HL-60 (cell line): ENCODE measurements at regions not wholly inside any gene's neighbourhood (a gene's known extent, or its start where the extent isn't known, plus 50 kb on each side); places are given as distances from the start of the nearest gene placed in this dataset.

ENCODE experiments used
- DNase-seq, 2 experiments: peaks; one replicate each; pipeline ENCODE4 v3.0.0-alpha.2; 2010 to 2020; ENCODE audit warnings: low read depth in 1 of 2, low spot score in 1 of 2
- H3K27ac ChIP-seq: fragments of 250-450 bp; sonication (Bioruptor Pico); replicated peaks from 2 replicates; pipeline ENCODE4 v1.5.1; 2020; ENCODE audit warnings: mild to moderate bottlenecking, moderate library complexity
- H3K27me3 ChIP-seq: fragments of 250-450 bp; sonication (Bioruptor Pico); 2 replicates; pipeline ENCODE4 v1.5.1; 2021; ENCODE audit warnings: mild to moderate bottlenecking, moderate library complexity; ENCODE audit not compliant: insufficient read depth, poor library complexity, severe bottlenecking
- H3K4me3 ChIP-seq: replicated peaks from 2 replicates; pipeline ENCODE4 v1.5.1; 2011; ENCODE audit warnings: mild to moderate bottlenecking, control low read depth, low read length; ENCODE audit not compliant: insufficient read depth
- GABPA ChIP-seq: IDR thresholded peaks from 2 replicates; pipeline ENCODE4 v1.6.1; 2012; ENCODE audit warnings: low read depth
- POLR2AphosphoS5 ChIP-seq: IDR thresholded peaks from 2 replicates; pipeline ENCODE4 v1.6.1; 2012; ENCODE audit warnings: low read depth
- SPI1 ChIP-seq: IDR thresholded peaks from 2 replicates; pipeline ENCODE4 v1.6.1; 2012; ENCODE audit warnings: low read depth, mild to moderate bottlenecking, borderline replicate concordance
- TF ChIP-seq, protein P1 (sequence below): IDR thresholded peaks from one replicate; pipeline ENCODE4 v1.5.1; 2011; ENCODE audit warnings: low read length, control low read depth, inconsistent platforms; ENCODE audit not compliant: insufficient read depth
- TF ChIP-seq, protein P2 (sequence below): IDR thresholded peaks from 2 replicates; pipeline ENCODE4 v1.6.1; 2012; ENCODE audit warnings: low read depth; ENCODE audit not compliant: insufficient replicate concordance

DNA sequence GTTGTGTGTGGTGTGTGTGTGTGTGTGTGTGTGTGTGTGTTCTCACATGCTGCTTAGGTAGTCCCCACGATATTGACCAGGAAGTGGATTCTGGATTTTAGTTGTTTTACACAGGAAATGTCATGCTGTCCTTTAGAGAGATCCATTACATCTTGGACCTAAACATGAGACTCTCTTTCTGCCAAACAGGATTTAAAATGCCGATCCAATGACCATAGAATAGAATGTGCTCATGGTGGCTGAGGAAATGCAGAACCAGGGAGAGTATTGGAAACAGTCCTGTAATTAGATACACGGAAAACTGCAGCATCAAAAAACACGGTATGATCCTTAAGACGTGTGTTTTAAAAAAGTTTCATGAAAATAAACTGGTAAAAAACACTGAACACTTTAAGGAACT is 347.8 kb upstream of the FRG1 start:
- H3K4me3 ChIP-seq, result no peak overlapping the region
- H3K27me3 ChIP-seq, result no peaks in the 10 kb centered on the region
- TF ChIP-seq SPI1 (no peak), POLR2AphosphoS5 (no peak), GABPA (no peak)
- TF ChIP-seq, protein P1, sequence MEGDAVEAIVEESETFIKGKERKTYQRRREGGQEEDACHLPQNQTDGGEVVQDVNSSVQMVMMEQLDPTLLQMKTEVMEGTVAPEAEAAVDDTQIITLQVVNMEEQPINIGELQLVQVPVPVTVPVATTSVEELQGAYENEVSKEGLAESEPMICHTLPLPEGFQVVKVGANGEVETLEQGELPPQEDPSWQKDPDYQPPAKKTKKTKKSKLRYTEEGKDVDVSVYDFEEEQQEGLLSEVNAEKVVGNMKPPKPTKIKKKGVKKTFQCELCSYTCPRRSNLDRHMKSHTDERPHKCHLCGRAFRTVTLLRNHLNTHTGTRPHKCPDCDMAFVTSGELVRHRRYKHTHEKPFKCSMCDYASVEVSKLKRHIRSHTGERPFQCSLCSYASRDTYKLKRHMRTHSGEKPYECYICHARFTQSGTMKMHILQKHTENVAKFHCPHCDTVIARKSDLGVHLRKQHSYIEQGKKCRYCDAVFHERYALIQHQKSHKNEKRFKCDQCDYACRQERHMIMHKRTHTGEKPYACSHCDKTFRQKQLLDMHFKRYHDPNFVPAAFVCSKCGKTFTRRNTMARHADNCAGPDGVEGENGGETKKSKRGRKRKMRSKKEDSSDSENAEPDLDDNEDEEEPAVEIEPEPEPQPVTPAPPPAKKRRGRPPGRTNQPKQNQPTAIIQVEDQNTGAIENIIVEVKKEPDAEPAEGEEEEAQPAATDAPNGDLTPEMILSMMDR, result no peak
- TF ChIP-seq, protein P2, sequence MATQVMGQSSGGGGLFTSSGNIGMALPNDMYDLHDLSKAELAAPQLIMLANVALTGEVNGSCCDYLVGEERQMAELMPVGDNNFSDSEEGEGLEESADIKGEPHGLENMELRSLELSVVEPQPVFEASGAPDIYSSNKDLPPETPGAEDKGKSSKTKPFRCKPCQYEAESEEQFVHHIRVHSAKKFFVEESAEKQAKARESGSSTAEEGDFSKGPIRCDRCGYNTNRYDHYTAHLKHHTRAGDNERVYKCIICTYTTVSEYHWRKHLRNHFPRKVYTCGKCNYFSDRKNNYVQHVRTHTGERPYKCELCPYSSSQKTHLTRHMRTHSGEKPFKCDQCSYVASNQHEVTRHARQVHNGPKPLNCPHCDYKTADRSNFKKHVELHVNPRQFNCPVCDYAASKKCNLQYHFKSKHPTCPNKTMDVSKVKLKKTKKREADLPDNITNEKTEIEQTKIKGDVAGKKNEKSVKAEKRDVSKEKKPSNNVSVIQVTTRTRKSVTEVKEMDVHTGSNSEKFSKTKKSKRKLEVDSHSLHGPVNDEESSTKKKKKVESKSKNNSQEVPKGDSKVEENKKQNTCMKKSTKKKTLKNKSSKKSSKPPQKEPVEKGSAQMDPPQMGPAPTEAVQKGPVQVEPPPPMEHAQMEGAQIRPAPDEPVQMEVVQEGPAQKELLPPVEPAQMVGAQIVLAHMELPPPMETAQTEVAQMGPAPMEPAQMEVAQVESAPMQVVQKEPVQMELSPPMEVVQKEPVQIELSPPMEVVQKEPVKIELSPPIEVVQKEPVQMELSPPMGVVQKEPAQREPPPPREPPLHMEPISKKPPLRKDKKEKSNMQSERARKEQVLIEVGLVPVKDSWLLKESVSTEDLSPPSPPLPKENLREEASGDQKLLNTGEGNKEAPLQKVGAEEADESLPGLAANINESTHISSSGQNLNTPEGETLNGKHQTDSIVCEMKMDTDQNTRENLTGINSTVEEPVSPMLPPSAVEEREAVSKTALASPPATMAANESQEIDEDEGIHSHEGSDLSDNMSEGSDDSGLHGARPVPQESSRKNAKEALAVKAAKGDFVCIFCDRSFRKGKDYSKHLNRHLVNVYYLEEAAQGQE, result no peak
- no peak for DNase-seq
- H3K27ac ChIP-seq, result no peak overlapping the region

DNA sequence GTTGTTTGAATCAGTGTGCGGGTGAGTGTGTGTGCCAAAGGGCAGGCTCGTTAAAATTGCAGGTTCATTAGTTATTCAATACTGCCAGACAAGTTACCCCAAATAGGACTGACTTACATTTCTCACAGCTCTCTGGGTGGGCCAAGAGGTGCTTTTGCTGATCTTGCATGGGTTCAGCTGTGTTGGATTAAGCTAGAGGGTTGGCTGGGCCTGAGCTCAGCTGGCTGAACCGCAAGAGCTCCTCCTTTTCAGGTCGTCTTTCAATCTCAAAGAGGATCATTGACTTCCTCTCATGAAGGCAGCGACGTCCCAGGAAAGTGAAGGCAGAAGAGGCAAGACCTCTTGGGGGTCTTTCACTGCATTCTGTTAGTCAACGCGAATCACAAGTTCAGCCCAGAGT is 343.3 kb upstream of the FRG1 start:
- no peak for DNase-seq
- TF ChIP-seq, protein P1, result no peak
- TF ChIP-seq SPI1 (no peak), POLR2AphosphoS5 (no peak), GABPA (no peak)
- TF ChIP-seq, protein P2, result no peak
- no peaks in the 10 kb centered on the region for H3K27me3 ChIP-seq
- H3K27ac ChIP-seq, result no peak overlapping the region
- no peak overlapping the region for H3K4me3 ChIP-seq

DNA sequence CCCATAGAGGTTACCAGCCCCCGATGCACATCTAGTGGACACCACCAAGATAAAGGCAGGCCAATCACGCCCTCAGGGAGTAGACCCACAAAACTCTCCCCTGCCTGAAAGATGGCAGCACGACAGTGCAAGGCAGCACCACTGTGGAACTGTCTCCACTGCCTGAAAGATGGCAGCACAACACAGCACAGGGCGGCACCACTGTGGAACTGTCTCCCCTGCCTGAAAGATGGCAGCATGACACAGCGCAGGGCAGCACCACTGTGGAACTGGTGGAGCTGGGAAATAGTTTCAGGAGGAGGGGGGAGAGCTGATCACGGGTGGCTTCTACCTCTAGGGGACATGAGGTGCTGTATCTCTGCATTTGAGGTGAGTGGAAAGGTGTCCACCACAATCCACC is 340.4 kb upstream of the FRG1 start:
- no peak for DNase-seq
- Histone ChIP-seq H3K27ac (no peak overlapping the region), H3K4me3 (no peak overlapping the region), H3K27me3 (no peaks in the 10 kb centered on the region)
- TF ChIP-seq, protein P1, result no peak
- TF ChIP-seq POLR2AphosphoS5 (no peak), GABPA (no peak), SPI1 (no peak)
- TF ChIP-seq, protein P2, result no peak
